UCSD-AML1 (cell line): ENCODE measurements at regions not wholly inside any gene's neighbourhood (a gene's known extent, or its start where the extent isn't known, plus 50 kb on each side); places are given as distances from the start of the nearest gene placed in this dataset.
"Not testable (repeated sequence)": the region's sequence is repeated elsewhere in the genome, so short reads cannot be mapped to it uniquely, and the experiment has no call there.

Experiments
- DNase-seq: peaks from one replicate; lab custom pipeline; 2025; ENCODE audit not compliant: unreplicated experiment; lab: John Stamatoyannopoulos, UW

DNA sequence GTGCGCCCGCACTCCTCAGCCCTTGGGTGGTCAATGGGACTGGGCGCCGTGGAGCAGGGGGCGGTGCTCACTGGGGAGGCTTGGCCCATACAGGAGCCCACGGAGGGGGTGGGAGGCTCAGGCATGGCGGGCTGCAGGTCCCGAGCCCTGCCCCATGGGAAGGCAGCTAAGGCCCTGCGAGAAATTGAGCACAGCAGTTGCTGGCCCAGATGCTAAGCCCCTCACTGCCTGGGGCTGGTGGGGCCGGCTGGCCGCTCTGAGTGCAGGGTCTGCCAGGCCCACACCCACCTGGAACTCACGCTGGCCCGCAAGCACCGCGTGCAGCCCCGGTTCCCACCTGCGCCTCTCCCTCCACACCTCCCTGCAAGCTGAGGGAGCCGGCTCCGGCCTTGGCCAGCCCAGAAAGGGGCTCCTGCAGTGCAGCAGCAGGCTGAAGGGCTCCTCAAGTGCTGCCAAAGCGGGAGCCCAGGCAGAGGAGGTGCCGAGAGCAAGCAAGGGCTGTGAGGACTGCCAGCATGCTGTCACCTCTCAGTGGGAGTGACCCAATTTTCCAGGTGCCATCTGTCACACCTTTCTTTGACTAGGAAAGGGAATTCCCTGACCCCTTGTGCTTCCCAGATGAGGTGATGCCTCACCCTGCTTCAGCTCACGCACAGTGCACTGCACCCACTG is 642.3 kb upstream of the SYNCRIP start:
- not testable (repeated sequence) for DNase-seq

DNA sequence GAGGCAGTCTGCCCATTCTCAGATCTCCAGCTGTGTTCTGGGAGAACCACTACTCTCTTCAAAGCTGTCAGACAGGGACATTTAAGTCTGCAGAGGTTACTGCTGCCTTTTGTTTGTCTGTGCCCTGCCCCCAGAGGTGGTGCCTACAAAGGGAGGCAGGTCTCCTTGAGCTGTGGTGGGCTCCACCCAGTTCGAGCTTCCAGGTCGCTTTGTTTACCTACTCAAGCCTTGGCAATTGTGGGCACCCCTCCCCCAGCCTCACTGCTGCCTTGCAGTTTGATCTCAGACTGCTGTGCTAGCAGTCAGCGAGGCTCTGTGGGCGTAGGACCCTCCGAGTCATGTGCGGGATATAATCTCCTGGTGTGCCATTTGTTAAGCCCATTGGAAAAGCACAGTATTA is 640.9 kb upstream of the SYNCRIP start:
- DNase-seq = not testable (repeated sequence)

DNA sequence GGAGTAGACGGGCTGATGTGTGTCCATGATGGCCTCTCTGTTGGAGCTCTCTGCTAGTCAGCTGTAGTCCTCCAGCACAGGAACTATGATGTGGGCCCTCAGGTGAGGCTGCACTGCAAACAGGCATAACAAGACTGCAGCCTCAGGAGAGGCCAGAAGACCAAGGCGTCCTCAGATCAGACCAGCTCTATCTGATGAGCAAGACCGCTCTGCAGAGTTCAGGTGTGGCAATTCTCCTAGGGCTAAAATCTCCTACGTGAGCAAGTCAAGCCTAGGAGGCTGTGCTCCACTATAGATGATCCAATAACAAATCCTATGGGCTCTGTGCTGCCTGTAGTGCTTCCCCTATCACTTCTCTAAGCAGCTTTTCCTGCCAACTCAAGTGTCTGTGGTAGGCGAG is 633.4 kb upstream of the SYNCRIP start:
- no peak for DNase-seq

DNA sequence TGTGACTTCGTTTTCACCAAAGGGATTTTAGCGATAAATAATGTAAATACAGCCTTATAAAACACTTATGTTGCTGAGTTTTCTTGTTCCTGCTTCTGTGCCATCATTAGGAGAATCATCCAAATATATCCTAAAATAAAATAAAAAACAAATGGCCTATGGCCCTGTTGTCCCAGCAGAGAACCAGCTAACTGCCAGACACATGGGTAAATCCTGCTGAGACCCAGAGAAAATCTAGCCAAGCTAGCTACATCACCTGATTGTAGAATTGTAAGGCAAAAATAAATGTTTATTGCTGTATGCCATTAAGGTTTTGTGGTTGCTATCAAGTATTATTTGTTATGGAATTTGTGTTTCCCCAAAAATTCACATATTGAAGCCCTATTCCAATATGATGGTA is 631.2 kb upstream of the SYNCRIP start:
- no peak for DNase-seq

DNA sequence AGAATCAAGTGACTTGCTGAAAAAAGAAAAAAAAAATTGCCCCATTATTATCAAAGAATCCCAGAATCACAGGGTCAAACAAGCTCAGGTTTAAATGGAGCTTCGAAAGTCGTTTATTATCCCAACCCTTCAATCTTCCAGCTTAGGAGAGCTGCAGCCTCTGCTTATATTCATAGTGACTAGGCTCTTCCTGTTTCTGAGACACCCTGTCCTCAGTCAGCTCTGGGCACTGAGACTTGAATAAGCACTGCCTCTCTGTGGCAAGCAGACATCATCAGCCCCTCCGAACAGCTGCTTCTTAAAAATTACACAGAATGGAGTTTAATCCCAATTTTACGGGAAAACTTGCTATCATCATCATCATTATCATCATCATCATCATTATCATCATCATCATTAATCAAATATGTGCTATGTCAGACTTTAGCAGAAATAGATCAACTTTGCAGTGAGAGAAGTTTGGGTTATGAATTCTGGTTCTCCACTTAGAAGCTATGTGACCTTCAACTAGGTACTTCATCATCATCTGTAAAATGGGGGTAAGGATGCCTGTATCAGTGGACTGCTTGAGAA is 614.0 kb upstream of the SYNCRIP start:
- no peak for DNase-seq

DNA sequence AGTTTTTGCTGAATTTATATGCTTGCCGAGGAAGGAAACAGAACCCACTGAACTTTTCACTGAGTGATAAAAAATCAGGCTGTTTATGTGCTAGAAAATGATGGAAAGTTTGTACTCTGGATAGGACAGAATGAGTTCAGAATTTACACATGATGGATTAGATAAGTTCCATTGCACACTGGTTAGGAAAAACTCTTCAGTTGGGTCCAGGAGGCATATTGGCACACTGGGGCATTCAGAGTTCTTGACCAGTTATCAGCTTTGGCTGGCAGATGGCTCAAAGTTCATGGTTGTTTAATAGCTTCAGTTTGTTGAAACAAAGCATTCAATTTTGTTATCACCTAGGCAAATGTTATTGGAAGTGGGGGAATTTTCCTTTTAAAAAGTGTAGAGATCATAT is 613.3 kb upstream of the SYNCRIP start:
- DNase-seq = no peak

DNA sequence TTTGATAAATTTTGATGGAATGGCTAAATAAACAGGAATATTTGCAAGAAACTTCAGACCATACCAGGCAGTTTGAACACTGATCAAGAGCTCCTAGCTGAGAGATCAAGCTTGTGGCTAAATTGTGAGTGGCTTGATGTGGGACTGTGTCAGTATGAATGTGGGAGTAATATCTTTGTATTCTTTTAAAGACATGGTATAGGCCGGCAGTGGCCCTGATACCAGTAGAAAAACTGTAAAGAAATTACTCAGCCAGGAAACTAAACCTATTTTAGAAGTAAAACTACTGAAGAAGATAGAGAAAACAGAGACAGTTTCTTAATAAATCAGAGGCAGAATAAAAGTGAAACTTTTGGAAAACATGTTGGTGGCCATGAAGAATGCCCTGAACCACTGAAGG is 608.4 kb upstream of the SYNCRIP start:
- no peak for DNase-seq

DNA sequence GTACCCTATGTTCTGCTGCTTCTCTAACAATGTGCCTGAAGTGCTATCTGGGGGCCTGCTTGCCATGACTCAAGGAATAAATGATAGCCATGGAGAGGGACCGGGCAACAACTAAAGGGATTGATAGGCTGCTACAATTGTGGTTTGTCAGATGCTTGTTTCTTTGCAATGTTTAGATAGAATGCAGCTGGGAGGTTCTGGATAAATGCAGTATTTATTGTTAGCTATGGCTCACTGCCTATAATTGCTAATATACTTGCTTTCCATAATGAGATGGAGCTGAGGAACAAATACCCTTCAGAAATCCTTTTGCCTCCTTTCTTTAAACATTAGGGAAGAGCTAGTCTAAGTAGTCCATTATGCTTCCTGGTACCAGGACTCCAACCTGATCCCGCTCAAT is 575.2 kb upstream of the SYNCRIP start:
- DNase-seq = no peak

DNA sequence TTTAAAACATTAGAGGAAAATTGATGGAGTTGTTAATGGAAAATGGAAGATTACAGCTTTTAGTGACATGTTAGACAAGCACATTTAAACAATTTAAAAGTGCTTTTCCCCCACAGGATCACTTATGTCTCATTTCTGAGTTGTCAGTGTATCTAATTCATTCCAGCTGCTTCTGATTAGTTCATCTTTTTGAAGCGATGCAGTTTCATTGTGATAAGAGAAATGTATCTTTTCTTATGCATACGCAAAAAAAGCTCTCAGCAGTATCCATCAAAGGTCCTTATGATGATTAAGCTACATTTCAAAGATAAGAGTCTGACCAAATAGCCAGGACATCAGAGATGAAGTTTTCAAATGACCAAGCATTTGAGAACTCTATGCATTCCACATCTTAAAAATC is 572.6 kb upstream of the SYNCRIP start:
- no peak for DNase-seq

DNA sequence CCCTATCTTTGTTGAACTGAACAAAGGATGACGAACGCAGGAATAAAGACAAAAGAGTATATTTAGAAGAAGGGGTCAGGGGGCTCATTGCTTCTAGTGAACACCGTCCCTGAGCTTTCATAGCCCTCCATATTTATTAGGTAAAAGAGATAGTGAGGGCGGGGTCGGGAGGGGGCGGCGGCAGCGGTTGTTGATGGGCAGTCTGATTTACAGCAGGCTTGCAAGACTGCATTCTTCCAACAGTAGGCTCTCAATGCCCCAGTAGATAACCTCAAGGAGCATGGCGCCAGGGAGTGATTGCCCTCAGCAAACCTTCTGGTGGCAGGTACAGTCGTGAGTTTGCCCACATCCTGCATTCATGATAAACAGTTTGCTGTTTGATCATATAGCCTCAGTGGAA is 563.3 kb upstream of the SYNCRIP start:
- DNase-seq = no peak

DNA sequence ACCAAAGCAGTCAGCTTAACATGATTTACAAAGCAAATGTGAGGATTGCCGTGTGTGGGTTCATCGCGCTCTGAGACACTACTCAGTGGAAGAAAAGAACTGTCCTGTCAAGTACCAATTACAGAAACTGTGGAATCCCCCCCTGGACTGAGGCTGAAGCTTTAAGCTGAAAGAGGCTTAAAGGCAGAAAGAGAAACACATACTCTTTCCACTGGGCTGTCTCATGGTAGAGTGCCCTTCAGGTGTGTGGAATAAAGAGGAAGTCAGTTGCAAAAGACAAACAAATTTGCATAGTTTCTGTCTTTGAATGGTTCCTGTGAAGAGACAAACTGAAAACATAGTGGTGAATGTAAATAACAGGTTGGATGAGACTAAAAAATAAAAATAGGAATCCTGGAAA is 560.4 kb upstream of the SYNCRIP start:
- no peak for DNase-seq

DNA sequence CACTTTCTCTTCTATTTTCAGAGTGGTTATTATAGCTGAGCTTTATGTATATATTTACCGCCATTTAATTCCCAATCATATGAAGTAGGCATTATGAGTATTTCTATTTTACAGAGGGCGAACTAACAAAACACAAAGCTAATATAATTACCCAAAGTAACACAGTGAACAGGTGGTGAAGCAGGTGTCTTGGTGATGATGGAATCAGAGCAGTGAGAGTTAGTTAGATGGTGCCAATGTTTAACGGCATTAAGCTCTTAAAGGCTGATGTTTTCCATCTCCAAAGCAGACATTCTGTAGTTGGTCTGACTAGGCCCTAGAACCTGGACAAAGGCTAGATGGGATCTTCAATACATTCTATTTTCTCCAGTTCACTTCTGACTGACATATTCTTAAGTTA is 551.1 kb upstream of the SYNCRIP start:
- no peak for DNase-seq

DNA sequence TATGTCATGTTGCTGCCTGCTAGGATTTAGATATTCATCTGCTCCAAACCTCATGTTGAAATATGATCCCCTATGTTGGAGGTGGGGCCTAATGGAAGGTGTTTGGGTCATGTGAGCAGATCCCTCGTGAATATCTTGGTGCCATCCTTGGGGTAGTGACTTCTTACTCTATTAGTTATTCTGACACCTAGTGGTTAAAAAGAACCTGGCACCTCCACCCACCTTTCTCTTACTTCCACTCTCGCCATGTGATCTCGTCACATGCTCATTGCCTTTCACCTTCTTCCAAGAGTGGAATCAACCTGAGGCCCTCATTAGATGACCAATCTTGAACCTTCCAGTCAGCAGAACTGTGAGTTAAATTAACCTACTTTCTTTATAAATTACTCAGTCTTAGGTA is 549.4 kb upstream of the SYNCRIP start:
- DNase-seq = no peak

DNA sequence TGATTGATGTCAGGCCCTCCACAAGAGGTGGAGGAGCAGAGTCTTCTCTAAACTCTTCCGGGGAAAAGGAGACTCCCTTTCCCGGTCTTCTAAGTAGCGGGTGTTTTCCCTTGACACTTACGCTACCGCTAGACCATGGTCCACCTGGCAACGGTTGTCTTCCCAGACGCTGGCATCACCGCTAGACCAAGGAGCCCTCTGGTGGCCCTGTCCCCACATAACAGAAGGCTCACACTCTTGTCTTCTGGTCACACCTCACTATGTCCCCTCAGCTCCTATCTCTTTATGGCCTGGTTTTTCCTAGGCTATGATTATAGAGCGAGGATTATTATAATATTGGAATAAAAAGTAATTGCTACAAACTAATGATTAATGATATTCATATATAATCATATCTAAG is 532.5 kb upstream of the SYNCRIP start:
- DNase-seq = peak; percentile 15

DNA sequence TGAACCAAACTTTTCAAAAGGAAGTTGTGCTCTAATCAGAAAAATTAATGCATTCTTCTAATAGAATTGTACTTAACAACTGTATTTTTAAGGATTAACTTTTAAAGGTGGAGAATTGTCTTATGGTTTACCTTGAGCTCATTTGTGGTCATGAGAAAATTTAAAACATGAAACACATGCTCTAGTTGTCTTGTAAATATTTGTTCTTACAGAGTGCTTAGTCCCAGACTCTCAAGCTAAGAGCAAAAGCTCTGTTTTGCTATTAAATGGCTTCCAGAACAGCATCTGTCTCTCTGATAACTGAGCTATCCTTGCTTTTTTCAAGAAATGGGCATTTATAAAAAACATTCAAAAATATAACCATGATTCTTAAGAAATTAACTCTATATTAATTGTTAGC is 512.2 kb upstream of the SYNCRIP start:
- DNase-seq = no peak

DNA sequence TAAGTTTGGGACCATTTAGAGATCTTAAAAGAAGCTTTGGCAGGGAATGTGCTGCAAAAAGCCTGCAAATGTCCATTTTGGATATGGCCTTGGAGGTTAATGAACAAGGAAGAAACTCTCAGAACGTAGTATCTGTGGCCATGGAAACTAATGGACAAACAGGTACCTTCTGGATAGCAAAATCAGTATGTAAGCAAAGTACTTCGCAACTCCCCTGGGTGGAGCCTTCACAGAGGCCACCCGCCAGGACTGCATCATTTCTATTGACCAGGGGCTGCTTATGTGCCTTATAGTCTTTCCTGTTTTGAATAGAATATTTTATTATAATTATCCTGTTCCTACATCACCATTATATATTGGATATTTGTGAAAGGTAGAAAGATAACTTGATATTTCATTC is 510.8 kb upstream of the SYNCRIP start:
- no peak for DNase-seq

DNA sequence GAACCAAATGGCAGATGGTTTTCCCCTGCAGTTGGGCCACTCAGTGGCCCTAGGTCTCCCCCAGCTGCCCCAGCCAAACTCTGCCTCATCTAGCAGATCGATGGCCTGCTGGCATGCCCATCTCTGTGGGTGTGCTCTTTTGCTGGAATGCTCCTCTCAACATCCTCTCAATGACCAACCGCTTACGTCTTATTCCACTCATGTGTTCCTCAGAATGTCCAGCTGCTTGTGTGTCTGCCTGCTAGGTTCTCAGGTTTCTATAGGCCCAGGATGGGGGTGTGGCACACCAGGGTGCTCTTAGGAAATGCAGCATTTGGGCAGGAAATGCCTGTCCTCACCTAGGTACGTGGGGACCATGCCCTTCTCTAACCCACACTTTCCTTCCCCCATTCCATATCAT is 509.9 kb upstream of the SYNCRIP start:
- DNase-seq = no peak

DNA sequence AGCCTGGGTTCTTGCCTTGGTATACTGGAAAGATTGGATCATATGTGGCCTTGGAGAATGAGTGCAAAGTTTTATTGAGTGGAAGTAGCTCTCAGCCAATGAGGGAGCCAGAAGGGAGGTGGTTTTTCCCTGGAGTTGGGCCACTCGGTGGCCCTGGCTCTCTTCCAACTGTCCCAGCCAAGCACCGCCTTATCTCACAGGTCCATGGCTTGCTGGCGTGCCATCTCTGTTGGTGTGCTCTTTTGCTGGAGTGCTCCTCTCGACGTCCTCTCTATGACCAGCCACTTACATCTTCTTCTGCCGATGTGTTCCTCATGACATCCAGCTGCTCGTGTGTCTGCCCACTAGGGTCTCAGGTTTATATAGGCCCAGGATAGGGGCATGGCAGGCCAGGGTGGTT is 505.9 kb upstream of the SYNCRIP start:
- DNase-seq = no peak

DNA sequence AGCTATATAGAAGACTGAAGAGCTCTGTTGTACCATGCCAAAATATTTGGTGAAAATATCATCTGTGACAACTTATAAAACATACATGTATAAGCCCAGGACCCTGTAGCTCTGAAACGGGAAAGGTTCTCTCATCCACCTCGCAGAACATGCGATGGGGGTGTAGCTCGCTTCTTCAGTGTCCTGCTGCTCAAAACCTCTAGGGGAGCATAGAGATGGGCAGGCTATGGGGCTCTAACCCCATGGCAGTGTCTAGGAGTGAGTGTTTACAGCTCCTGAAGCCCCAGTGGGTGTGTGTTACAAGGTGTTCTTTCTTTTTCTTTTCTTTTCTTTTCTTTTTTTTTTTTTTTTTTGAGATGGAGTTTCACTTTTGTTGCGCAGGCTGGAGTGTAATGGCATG is 505.2 kb upstream of the SYNCRIP start:
- DNase-seq = no peak

DNA sequence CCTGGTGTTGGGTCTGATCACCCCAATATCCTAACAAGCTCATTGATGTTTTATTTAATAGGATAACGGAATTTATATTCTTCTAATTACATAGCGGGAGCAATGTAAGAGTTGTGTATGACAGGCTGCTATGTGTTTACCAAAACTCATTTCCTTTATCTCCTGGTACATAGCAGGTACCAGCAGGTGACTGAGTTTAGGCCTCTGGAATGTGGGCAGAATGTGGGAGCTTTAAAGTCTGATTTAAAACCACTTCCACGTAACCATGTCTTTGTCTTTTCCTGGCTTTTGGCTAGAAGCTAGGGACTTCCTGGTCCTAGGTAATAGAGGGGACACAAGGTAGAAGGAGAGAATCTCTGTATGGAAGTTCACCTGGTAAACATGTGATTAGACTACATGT is 504.6 kb upstream of the SYNCRIP start:
- DNase-seq = no peak

DNA sequence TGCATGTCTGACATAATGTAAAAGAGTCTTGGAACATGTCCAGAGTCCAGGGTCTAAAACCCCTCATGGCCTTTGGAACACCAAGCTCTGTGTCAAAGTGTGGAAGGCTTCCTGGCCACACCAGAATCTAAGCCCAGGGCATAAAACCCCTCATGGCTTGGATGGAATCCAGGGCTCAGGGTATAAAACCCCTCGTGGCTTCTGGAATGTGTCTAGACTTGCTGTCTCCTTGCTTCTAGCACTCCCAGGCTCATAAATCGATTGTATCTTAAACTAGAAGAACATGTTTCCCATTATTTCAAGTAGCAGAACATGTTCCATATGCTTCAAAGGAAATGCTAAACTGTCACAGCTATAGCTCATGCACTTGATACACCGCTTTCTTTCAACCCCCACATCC is 504.1 kb upstream of the SYNCRIP start:
- not testable (repeated sequence) for DNase-seq

DNA sequence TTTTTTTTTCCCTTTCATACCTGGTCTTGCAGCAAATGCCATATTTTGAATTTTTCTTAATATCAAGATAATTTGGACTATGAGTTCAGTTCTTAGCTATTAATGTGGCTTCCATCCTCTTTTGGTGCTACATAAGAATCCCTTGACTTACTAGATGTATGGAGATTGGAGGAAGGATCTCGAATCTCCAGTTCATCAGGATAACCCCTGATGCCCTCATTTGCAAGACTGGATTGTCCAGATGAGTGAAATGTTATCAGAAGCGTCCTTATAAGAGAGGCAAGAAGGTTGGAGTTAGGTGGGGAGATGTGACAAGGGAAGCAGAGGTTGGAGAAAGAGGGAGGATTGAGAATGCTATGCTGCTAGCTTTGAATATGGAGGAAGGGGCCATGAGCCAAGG is 499.6 kb upstream of the SYNCRIP start:
- no peak for DNase-seq

DNA sequence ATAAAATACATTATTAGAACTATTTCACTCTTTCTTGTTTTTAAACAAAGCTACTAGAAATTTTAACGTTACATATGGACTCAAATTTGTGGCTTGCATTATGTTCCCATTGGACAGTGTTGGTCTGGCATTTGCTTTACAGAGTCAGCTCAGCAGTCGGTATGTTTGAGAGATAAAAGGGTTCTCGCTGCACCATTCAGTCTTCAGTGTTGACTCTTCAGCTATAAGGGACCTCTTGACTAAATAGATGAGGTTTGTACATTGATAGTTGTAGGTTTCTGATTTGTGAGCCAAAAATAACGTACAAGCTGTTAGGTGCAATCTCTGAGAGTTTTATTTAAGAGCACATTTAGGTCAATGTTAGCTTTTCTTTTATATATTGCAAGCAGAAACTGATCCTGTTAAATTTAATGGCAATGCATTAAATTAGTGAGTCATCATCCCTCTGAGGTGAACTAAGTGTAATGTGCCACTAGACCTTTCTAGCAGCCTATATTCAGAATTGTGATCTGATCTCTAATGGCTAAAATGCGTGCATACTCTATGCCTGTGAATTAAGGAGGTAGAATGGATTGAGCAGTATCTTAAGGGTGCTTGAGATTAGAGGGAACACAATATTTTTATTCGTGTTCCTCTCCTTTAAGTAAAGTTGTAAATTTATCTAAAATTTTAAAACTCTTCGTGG is 485.6 kb upstream of the SYNCRIP start:
- DNase-seq = no peak
